ENCODE measurements at regions not wholly inside any gene's neighbourhood (a gene's known extent, or its start where the extent isn't known, plus 50 kb on each side); places are given as distances from the start of the nearest gene placed in this dataset.

- TF ChIP-seq POLR2A (IDR thresholded peaks at IDR 0.05): no peak
- TF ChIP-seq CTCF (IDR thresholded peaks at IDR 0.05): no peak
- Histone ChIP-seq H3K27ac (no peak overlapping the region), H3K4me1 (no peaks in the 10 kb centered on the region), H3K9me3 (no peaks in the 10 kb centered on the region), H3K36me3 (no peaks in the 10 kb centered on the region), H3K4me3 (no peak overlapping the region), H3K27me3 (no peaks in the 10 kb centered on the region)
- DNase-seq: no peak
Measured at GRCh38 chr12:90791445-90791844, 163.5 kb downstream of the CCER1 start.

GRCh38 chr12:90790747-90791146 lies 164.2 kb downstream of the CCER1 start:
- Histone ChIP-seq H3K4me3 (no peak overlapping the region), H3K27ac (no peak overlapping the region), H3K27me3 (no peaks in the 10 kb centered on the region), H3K9me3 (no peaks in the 10 kb centered on the region), H3K36me3 (no peaks in the 10 kb centered on the region), H3K4me1 (no peaks in the 10 kb centered on the region)
- no peak for DNase-seq
- no peak for TF ChIP-seq POLR2A (IDR thresholded peaks at IDR 0.05)
- TF ChIP-seq CTCF (IDR thresholded peaks at IDR 0.05): no peak

- H3K27me3 ChIP-seq: no peaks in the 10 kb centered on the region
- H3K36me3 ChIP-seq: no peaks in the 10 kb centered on the region
- H3K4me3 ChIP-seq: no peak overlapping the region
- H3K9me3 ChIP-seq: no peaks in the 10 kb centered on the region
- H3K27ac ChIP-seq: no peak overlapping the region
- no peak for TF ChIP-seq POLR2A (IDR thresholded peaks at IDR 0.05)
- no peak for TF ChIP-seq CTCF (IDR thresholded peaks at IDR 0.05)
- no peak for DNase-seq
- H3K4me1 ChIP-seq: no peaks in the 10 kb centered on the region
Measured at GRCh38 chr12:90773491-90773890, 181.5 kb downstream of the CCER1 start.

GRCh38 chr12:90770861-90771260 lies 184.1 kb downstream of the CCER1 start:
- H3K4me3 ChIP-seq: no peak overlapping the region
- TF ChIP-seq POLR2A (IDR thresholded peaks at IDR 0.05): no peak
- no peak for TF ChIP-seq CTCF (IDR thresholded peaks at IDR 0.05)

GRCh38 chr12:90757957-90758356 lies 197.0 kb downstream of the CCER1 start:
- H3K27me3 ChIP-seq: no peaks in the 10 kb centered on the region
- H3K4me3 ChIP-seq: no peak overlapping the region
- H3K36me3 ChIP-seq: no peaks in the 10 kb centered on the region
- no peak for TF ChIP-seq POLR2A (IDR thresholded peaks at IDR 0.05)
- TF ChIP-seq CTCF (IDR thresholded peaks at IDR 0.05): no peak
- no peak for DNase-seq
- H3K9me3 ChIP-seq: no peaks in the 10 kb centered on the region
- no peak overlapping the region for H3K27ac ChIP-seq
- no peaks in the 10 kb centered on the region for H3K4me1 ChIP-seq

More at GRCh38 chr12:90770861-90771260, 184.1 kb downstream of the CCER1 start:
- Histone ChIP-seq H3K36me3 (no peaks in the 10 kb centered on the region), H3K27ac (no peak overlapping the region), H3K9me3 (no peaks in the 10 kb centered on the region), H3K27me3 (no peaks in the 10 kb centered on the region), H3K4me1 (no peaks in the 10 kb centered on the region)
- no peak for DNase-seq

GRCh38 chr12:90745211-90745610 lies 209.8 kb downstream of the CCER1 start:
- Histone ChIP-seq H3K9me3 (no peaks in the 10 kb centered on the region), H3K4me1 (no peaks in the 10 kb centered on the region), H3K4me3 (no peak overlapping the region), H3K27me3 (no peaks in the 10 kb centered on the region), H3K36me3 (no peaks in the 10 kb centered on the region), H3K27ac (no peak overlapping the region)
- no peak for DNase-seq
- TF ChIP-seq CTCF (IDR thresholded peaks at IDR 0.05) (no peak), POLR2A (IDR thresholded peaks at IDR 0.05) (no peak)
